ENCODE measurements at regions not wholly inside any gene's neighbourhood (a gene's known extent, or its start where the extent isn't known, plus 50 kb on each side); places are given as distances from the start of the nearest gene placed in this dataset.

GRCh38 chr9:109725460-109725859 is 54.5 kb upstream of the PALM2AKAP2 start:
- Histone ChIP-seq H3K36me3 (ENCODE audit: control insufficient read depth, insufficient read depth, low read length) (no peaks in the 10 kb centered on the region), H3K4me3 (replicated peaks; ENCODE audit: low read depth, low read length) (no peak overlapping the region), H3K27me3 (replicated peaks; ENCODE audit: control insufficient read depth, insufficient read depth, low read length) (no peaks in the 10 kb centered on the region; the same call in 1 of the 2 replicates)
- DNase-seq (ENCODE audit: extremely low read depth, insufficient read length) = no peak
- no peak for TF ChIP-seq CTCF (IDR thresholded peaks at IDR 0.05; ENCODE audit: insufficient read depth, low read length, poor library complexity, severe bottlenecking)

GRCh38 chr9:109726119-109726518 is 53.9 kb upstream of the PALM2AKAP2 start:
- TF ChIP-seq CTCF (IDR thresholded peaks at IDR 0.05; ENCODE audit: insufficient read depth, low read length, poor library complexity, severe bottlenecking) = no peak
- Histone ChIP-seq H3K27me3 (replicated peaks; ENCODE audit: control insufficient read depth, insufficient read depth, low read length) (no peaks in the 10 kb centered on the region; the same call in 1 of the 2 replicates), H3K36me3 (ENCODE audit: control insufficient read depth, insufficient read depth, low read length) (no peaks in the 10 kb centered on the region), H3K4me3 (replicated peaks; ENCODE audit: low read depth, low read length) (no peak overlapping the region)
- DNase-seq (ENCODE audit: extremely low read depth, insufficient read length) = no peak

- no peak for DNase-seq (ENCODE audit: extremely low read depth, insufficient read length)
- no peaks in the 10 kb centered on the region for H3K36me3 ChIP-seq (ENCODE audit: control insufficient read depth, insufficient read depth, low read length)
- H3K4me3 ChIP-seq (replicated peaks; ENCODE audit: low read depth, low read length) = no peak overlapping the region
- no peak for TF ChIP-seq CTCF (IDR thresholded peaks at IDR 0.05; ENCODE audit: insufficient read depth, low read length, poor library complexity, severe bottlenecking)
- H3K27me3 ChIP-seq (replicated peaks; ENCODE audit: control insufficient read depth, insufficient read depth, low read length) = no peaks in the 10 kb centered on the region
Observed at GRCh38 chr9:109728686-109729300, 51.2 kb upstream of the PALM2AKAP2 start.

GRCh38 chr9:109729513-109729912 is 50.5 kb upstream of the PALM2AKAP2 start:
- TF ChIP-seq CTCF (IDR thresholded peaks at IDR 0.05; ENCODE audit: insufficient read depth, low read length, poor library complexity, severe bottlenecking) = no peak
- no peak overlapping the region for H3K4me3 ChIP-seq (replicated peaks; ENCODE audit: low read depth, low read length)

More at GRCh38 chr9:109729513-109729912, 50.5 kb upstream of the PALM2AKAP2 start:
- Histone ChIP-seq H3K36me3 (ENCODE audit: control insufficient read depth, insufficient read depth, low read length) (no peaks in the 10 kb centered on the region), H3K27me3 (replicated peaks; ENCODE audit: control insufficient read depth, insufficient read depth, low read length) (no peaks in the 10 kb centered on the region)
- DNase-seq (ENCODE audit: extremely low read depth, insufficient read length) = no peak
